SK-N-SH treated with all-trans-retinoic acid at 6 μM for 48 hours (cell line): ENCODE measurements at regions not wholly inside any gene's neighbourhood (a gene's known extent, or its start where the extent isn't known, plus 50 kb on each side); places are given as distances from the start of the nearest gene placed in this dataset.

Experiments
- ATAC-seq: fragments of 200-7000 bp; cut with Tn5 transposase; 3 replicates; pipeline ENCODE4 v1.9.1; 2020; ENCODE audit warnings: mild to moderate bottlenecking, moderate library complexity
- ARNTL ChIP-seq: fragments of 450-650 bp; formaldehyde crosslinking; IDR thresholded peaks from 2 replicates; pipeline ENCODE4 v1.5.0; 2020; ENCODE audit warnings: low read depth, mild to moderate bottlenecking, moderate library complexity, borderline replicate concordance
- BACH2 ChIP-seq: fragments of 250-450 bp; sonication (Bioruptor Pico); IDR thresholded peaks from 2 replicates; pipeline ENCODE4 v1.9.0; 2021; ENCODE audit warnings: mild to moderate bottlenecking, borderline replicate concordance
- CSDC2 ChIP-seq: fragments of 250-450 bp; sonication (Bioruptor Pico); IDR thresholded peaks from 2 replicates; pipeline ENCODE4 v1.5.0; 2020; ENCODE audit warnings: mild to moderate bottlenecking, moderate library complexity
- GLIS3 ChIP-seq: fragments of 250-450 bp; sonication (Bioruptor Pico); IDR thresholded peaks from 2 replicates; pipeline ENCODE4 v1.5.0; 2020; ENCODE audit warnings: mild to moderate bottlenecking, moderate library complexity
- ISL1 ChIP-seq: fragments of 250-450 bp; sonication (Bioruptor Pico); IDR thresholded peaks from 2 replicates; pipeline ENCODE4 v2.1.2; 2022; ENCODE audit warnings: mild to moderate bottlenecking, moderate library complexity
- OSR1 ChIP-seq: fragments of 250-450 bp; sonication (Bioruptor Pico); IDR thresholded peaks from 2 replicates; pipeline ENCODE4 v1.8.0; 2022; ENCODE audit warnings: moderate library complexity, mild to moderate bottlenecking, inconsistent platforms
- TCF4 ChIP-seq: fragments of 250-450 bp; sonication (Bioruptor Pico); IDR thresholded peaks from 2 replicates; pipeline ENCODE4 v1.8.0; 2021; ENCODE audit warnings: mild to moderate bottlenecking, moderate library complexity, borderline replicate concordance
- TOX ChIP-seq: fragments of 250-450 bp; sonication (Bioruptor Pico); IDR thresholded peaks from 2 replicates; pipeline ENCODE4 v1.8.0; 2021; ENCODE audit warnings: mild to moderate bottlenecking, moderate library complexity, borderline replicate concordance
- ZC3H10 ChIP-seq: fragments of 250-450 bp; sonication (Bioruptor Pico); IDR thresholded peaks from 2 replicates; pipeline ENCODE4 v1.5.1; 2021; ENCODE audit warnings: mild to moderate bottlenecking, moderate library complexity
- ZNF565 ChIP-seq: fragments of 450-650 bp; formaldehyde crosslinking; conservative IDR thresholded peaks from 2 replicates; pipeline ENCODE4 v1.5.0; 2020; ENCODE audit warnings: low read depth, mild to moderate bottlenecking, moderate library complexity
- ZNF70 ChIP-seq: fragments of 450-650 bp; formaldehyde crosslinking; IDR thresholded peaks from 2 replicates; pipeline ENCODE4 v1.5.0; 2020; ENCODE audit warnings: mild to moderate bottlenecking, moderate library complexity
- ZNF8 ChIP-seq: fragments of 450-650 bp; formaldehyde crosslinking; IDR thresholded peaks from 2 replicates; pipeline ENCODE4 v1.5.0; 2020; ENCODE audit warnings: mild to moderate bottlenecking, moderate library complexity
- TF ChIP-seq, protein P1 (sequence below): fragments of 250-450 bp; sonication (Bioruptor Pico); IDR thresholded peaks from 2 replicates; pipeline ENCODE4 v1.5.1; 2021; ENCODE audit warnings: mild to moderate bottlenecking, moderate library complexity
- TF ChIP-seq, protein P2 (sequence below): fragments of 250-450 bp; sonication (Bioruptor Pico); IDR thresholded peaks from 2 replicates; pipeline ENCODE4 v1.8.0; 2020; ENCODE audit warnings: mild to moderate bottlenecking, moderate library complexity, borderline replicate concordance
- TF ChIP-seq, protein P3 (sequence below): fragments of 250-450 bp; sonication (Bioruptor Pico); IDR thresholded peaks from 2 replicates; pipeline ENCODE4 v1.5.0; 2020; ENCODE audit warnings: mild to moderate bottlenecking, moderate library complexity
- TF ChIP-seq, protein P4 (sequence below): fragments of 250-450 bp; sonication (Bioruptor Pico); IDR thresholded peaks from 2 replicates; pipeline ENCODE4 v1.5.1; 2020; ENCODE audit warnings: low read depth, mild to moderate bottlenecking, moderate library complexity
- TF ChIP-seq, protein P5 (sequence below): fragments of 250-450 bp; sonication (Bioruptor Pico); IDR thresholded peaks from 2 replicates; pipeline ENCODE4 v1.8.0; 2021; ENCODE audit warnings: low read depth, mild to moderate bottlenecking, moderate library complexity, borderline replicate concordance

DNA sequence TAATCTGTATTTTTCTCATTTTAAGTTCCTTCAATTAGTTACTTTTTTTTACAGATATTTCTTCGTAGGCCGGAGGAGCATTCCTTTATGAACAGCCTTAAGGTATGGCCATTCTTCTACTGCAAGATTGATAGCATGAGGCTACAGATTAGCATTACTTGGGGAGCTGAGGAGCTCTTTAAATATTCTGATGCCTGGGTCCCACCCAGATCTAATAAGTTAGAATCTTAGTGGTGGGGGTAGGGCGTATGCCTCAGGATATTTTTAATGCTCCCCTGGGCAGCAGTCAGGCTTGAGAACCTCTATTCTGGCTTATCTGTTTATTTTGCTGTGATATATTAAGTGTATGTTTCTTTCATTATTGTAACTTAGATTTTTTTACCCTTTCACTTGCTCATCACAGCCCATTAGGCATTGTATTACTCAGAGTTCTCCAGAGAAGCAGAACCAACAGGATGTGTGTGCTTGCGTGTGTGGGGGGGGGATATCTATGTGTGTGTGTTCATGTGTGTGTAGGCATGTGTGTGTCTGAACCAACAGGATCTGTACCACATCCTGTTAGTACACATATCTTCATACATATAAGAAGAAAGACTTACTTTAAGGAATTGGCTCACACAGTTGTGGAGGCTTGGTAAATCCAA lies 91.8 kb upstream of the MTAP start:
- ATAC-seq, result no peak
- TF ChIP-seq, protein P1, sequence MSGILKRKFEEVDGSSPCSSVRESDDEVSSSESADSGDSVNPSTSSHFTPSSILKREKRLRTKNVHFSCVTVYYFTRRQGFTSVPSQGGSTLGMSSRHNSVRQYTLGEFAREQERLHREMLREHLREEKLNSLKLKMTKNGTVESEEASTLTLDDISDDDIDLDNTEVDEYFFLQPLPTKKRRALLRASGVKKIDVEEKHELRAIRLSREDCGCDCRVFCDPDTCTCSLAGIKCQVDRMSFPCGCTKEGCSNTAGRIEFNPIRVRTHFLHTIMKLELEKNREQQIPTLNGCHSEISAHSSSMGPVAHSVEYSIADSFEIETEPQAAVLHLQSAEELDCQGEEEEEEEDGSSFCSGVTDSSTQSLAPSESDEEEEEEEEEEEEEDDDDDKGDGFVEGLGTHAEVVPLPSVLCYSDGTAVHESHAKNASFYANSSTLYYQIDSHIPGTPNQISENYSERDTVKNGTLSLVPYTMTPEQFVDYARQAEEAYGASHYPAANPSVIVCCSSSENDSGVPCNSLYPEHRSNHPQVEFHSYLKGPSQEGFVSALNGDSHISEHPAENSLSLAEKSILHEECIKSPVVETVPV (CRISPR knock-in tag), result no peak
- no peak for TF ChIP-seq OSR1 (CRISPR knock-in tag)
- no peak for TF ChIP-seq ZC3H10 (CRISPR knock-in tag)
- no peak for TF ChIP-seq ZNF70 (CRISPR knock-in tag)
- TF ChIP-seq, protein P2, sequence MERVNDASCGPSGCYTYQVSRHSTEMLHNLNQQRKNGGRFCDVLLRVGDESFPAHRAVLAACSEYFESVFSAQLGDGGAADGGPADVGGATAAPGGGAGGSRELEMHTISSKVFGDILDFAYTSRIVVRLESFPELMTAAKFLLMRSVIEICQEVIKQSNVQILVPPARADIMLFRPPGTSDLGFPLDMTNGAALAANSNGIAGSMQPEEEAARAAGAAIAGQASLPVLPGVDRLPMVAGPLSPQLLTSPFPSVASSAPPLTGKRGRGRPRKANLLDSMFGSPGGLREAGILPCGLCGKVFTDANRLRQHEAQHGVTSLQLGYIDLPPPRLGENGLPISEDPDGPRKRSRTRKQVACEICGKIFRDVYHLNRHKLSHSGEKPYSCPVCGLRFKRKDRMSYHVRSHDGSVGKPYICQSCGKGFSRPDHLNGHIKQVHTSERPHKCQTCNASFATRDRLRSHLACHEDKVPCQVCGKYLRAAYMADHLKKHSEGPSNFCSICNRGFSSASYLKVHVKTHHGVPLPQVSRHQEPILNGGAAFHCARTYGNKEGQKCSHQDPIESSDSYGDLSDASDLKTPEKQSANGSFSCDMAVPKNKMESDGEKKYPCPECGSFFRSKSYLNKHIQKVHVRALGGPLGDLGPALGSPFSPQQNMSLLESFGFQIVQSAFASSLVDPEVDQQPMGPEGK (CRISPR knock-in tag), result no peak
- TF ChIP-seq GLIS3 (CRISPR knock-in tag), result no peak
- TF ChIP-seq, protein P3, sequence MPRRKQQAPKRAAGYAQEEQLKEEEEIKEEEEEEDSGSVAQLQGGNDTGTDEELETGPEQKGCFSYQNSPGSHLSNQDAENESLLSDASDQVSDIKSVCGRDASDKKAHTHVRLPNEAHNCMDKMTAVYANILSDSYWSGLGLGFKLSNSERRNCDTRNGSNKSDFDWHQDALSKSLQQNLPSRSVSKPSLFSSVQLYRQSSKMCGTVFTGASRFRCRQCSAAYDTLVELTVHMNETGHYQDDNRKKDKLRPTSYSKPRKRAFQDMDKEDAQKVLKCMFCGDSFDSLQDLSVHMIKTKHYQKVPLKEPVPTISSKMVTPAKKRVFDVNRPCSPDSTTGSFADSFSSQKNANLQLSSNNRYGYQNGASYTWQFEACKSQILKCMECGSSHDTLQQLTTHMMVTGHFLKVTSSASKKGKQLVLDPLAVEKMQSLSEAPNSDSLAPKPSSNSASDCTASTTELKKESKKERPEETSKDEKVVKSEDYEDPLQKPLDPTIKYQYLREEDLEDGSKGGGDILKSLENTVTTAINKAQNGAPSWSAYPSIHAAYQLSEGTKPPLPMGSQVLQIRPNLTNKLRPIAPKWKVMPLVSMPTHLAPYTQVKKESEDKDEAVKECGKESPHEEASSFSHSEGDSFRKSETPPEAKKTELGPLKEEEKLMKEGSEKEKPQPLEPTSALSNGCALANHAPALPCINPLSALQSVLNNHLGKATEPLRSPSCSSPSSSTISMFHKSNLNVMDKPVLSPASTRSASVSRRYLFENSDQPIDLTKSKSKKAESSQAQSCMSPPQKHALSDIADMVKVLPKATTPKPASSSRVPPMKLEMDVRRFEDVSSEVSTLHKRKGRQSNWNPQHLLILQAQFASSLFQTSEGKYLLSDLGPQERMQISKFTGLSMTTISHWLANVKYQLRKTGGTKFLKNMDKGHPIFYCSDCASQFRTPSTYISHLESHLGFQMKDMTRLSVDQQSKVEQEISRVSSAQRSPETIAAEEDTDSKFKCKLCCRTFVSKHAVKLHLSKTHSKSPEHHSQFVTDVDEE (CRISPR knock-in tag), result no peak
- no peak for TF ChIP-seq BACH2 (CRISPR knock-in tag)
- no peak for TF ChIP-seq ISL1 (CRISPR knock-in tag)
- TF ChIP-seq, protein P4, sequence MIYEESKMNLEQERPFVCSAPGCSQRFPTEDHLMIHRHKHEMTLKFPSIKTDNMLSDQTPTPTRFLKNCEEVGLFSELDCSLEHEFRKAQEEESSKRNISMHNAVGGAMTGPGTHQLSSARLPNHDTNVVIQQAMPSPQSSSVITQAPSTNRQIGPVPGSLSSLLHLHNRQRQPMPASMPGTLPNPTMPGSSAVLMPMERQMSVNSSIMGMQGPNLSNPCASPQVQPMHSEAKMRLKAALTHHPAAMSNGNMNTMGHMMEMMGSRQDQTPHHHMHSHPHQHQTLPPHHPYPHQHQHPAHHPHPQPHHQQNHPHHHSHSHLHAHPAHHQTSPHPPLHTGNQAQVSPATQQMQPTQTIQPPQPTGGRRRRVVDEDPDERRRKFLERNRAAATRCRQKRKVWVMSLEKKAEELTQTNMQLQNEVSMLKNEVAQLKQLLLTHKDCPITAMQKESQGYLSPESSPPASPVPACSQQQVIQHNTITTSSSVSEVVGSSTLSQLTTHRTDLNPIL (CRISPR knock-in tag), result no peak
- no peak for TF ChIP-seq ZNF565 (CRISPR knock-in tag)
- no peak for TF ChIP-seq ZNF8 (CRISPR knock-in tag)
- TF ChIP-seq, all 23 proteins: peak for 0

DNA sequence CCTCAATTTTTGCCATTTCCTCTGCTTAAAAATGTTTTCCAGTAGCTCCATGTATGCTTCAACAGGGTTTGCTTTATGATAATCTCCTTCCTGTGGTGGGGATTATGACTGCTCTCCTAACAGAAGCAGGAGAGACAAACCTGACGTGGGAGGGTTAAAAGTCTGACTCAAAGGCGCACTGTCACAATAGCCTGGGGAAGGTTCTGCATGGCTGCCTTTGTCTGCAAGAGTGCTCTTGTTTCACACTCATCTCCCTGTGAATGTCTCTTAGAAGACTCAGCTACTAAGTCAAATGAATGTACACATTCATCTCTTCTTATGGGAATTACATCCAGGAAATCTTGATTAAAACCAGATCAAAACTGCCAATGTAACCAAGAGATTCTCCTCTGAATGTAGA lies 90.9 kb upstream of the MTAP start:
- no peak for ATAC-seq
- TF ChIP-seq ARNTL (CRISPR knock-in tag), result no peak
- TF ChIP-seq, protein P3 (CRISPR knock-in tag), result no peak
- TF ChIP-seq, protein P1 (CRISPR knock-in tag), result no peak
- TF ChIP-seq ISL1 (CRISPR knock-in tag), result no peak

DNA sequence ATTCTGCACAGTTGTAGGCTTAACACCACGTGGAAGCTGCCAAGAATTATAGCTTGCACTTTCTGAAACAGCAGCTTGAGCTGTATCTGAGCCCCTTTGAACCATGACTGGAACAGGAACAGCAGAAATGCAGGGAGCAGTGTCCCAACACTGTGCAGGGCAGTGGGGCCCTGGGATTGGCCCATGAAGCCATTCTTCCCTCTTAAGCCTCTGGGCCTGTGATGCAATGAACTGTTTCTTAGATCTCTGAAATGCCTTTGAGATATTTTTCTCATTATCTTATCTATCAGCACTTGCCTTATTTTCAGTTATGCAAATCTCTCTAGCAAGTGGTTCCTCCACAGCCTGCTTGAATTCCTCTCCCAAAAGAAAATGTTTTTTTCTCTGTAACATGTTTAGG lies 87.0 kb upstream of the MTAP start:
- ATAC-seq, result no peak
- TF ChIP-seq, protein P5, sequence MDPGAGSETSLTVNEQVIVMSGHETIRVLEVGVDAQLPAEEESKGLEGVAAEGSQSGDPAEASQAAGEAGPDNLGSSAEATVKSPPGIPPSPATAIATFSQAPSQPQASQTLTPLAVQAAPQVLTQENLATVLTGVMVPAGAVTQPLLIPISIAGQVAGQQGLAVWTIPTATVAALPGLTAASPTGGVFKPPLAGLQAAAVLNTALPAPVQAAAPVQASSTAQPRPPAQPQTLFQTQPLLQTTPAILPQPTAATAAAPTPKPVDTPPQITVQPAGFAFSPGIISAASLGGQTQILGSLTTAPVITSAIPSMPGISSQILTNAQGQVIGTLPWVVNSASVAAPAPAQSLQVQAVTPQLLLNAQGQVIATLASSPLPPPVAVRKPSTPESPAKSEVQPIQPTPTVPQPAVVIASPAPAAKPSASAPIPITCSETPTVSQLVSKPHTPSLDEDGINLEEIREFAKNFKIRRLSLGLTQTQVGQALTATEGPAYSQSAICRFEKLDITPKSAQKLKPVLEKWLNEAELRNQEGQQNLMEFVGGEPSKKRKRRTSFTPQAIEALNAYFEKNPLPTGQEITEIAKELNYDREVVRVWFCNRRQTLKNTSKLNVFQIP (CRISPR knock-in tag), result no peak
- TF ChIP-seq TCF4 (CRISPR knock-in tag) (no peak), ZNF8 (CRISPR knock-in tag) (no peak), TOX (CRISPR knock-in tag) (no peak), CSDC2 (no peak), OSR1 (CRISPR knock-in tag) (no peak), ISL1 (CRISPR knock-in tag) (no peak)
- TF ChIP-seq, protein P3 (CRISPR knock-in tag), result no peak
- TF ChIP-seq, protein P1 (CRISPR knock-in tag), result no peak
